HG03520 (cell line): ENCODE measurements at regions not wholly inside any gene's neighbourhood (a gene's known extent, or its start where the extent isn't known, plus 50 kb on each side); places are given as distances from the start of the nearest gene placed in this dataset.
A peak's percentile ranks its signal among the peaks of the same experiment; 100 is the strongest.
"Not testable (repeated sequence)": the region's sequence is repeated elsewhere in the genome, so short reads cannot be mapped to it uniquely, and the experiment has no call there.

Experiments
- ATAC-seq: cut with Tn5 transposase; IDR thresholded peaks from one replicate; pipeline ENCODE4 v1.9.1; 2021; ENCODE audit warnings: mild to moderate bottlenecking, moderate library complexity; ENCODE audit not compliant: unreplicated experiment

- ATAC-seq = no peak
These were observed 74.3 kb upstream of the P2RY1 start for GRCh38 chr3:152760591-152760990.

GRCh38 chr3:152768478-152768877, 66.5 kb upstream of the P2RY1 start:
- no peak for ATAC-seq

GRCh38 chr3:152769523-152769922, 65.4 kb upstream of the P2RY1 start:
- peak; percentile 91 for ATAC-seq

- no peak for ATAC-seq
These were observed 64.6 kb upstream of the P2RY1 start for GRCh38 chr3:152770296-152770695.

- no peak for ATAC-seq
These were observed 63.8 kb upstream of the P2RY1 start for GRCh38 chr3:152771120-152771519.

GRCh38 chr3:152772674-152773225, 62.2 kb upstream of the P2RY1 start:
- no peak for ATAC-seq

GRCh38 chr3:152773633-152774032, 61.3 kb upstream of the P2RY1 start:
- ATAC-seq = no peak

GRCh38 chr3:152774230-152774629, 60.7 kb upstream of the P2RY1 start:
- ATAC-seq = not testable (repeated sequence)

GRCh38 chr3:152778022-152778421, 56.9 kb upstream of the P2RY1 start:
- no peak for ATAC-seq

GRCh38 chr3:152779653-152780052, 55.3 kb upstream of the P2RY1 start:
- no peak for ATAC-seq

GRCh38 chr3:152780553-152780952, 54.4 kb upstream of the P2RY1 start:
- ATAC-seq = no peak

GRCh38 chr3:152785051-152785450, 49.9 kb upstream of the P2RY1 start:
- ATAC-seq = no peak
